AG09309 (cell line): ENCODE measurements at regions not wholly inside any gene's neighbourhood (a gene's known extent, or its start where the extent isn't known, plus 50 kb on each side); places are given as distances from the start of the nearest gene placed in this dataset.

Experiments used
- DNase-seq: peaks from one replicate; pipeline ENCODE4 v3.0.0-alpha.2; 2010; ENCODE audit warnings: low read depth
- H3K4me3 ChIP-seq: 2 replicates; pipeline ENCODE4 v1.5.1; 2011; ENCODE audit warnings: mild to moderate bottlenecking, low read depth, low read length, moderate library complexity; ENCODE audit not compliant: control insufficient read depth
- TF ChIP-seq, protein P1 (sequence below): IDR thresholded peaks from 2 replicates; pipeline ENCODE4 v1.5.1; 2011; ENCODE audit warnings: mild to moderate bottlenecking, low read depth, low read length, inconsistent platforms; ENCODE audit not compliant: insufficient read depth, control insufficient read depth; ENCODE audit errors: missing control alignments

DNA sequence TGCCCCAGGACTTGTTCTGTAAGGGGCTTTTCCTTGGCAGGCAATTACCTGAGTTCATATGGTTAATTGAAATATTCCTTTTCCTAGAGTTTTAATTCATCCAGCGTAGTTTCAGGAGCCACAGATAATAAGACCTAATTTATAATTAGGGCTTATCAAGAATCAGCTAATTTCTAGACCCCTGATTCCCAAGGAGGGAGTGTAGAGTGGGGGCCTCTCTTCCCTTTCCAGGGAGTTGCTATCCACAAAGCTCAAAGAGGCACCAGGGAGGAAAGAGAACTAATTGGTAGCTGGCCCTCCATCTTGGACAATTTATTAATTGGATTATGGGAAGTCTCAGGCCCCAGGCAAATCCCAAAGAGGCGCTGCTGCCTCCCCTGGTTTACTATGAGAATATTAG is 75.8 kb upstream of the ZNF618 start:
- TF ChIP-seq, protein P1, sequence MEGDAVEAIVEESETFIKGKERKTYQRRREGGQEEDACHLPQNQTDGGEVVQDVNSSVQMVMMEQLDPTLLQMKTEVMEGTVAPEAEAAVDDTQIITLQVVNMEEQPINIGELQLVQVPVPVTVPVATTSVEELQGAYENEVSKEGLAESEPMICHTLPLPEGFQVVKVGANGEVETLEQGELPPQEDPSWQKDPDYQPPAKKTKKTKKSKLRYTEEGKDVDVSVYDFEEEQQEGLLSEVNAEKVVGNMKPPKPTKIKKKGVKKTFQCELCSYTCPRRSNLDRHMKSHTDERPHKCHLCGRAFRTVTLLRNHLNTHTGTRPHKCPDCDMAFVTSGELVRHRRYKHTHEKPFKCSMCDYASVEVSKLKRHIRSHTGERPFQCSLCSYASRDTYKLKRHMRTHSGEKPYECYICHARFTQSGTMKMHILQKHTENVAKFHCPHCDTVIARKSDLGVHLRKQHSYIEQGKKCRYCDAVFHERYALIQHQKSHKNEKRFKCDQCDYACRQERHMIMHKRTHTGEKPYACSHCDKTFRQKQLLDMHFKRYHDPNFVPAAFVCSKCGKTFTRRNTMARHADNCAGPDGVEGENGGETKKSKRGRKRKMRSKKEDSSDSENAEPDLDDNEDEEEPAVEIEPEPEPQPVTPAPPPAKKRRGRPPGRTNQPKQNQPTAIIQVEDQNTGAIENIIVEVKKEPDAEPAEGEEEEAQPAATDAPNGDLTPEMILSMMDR, result no peak
- no peak for DNase-seq

GRCh38 chr9:113803811-113804589 is 72.1 kb upstream of the ZNF618 start:
- no peak for DNase-seq
- TF ChIP-seq, protein P1, result no peak

More for the DNA sequence above, 75.8 kb upstream of the ZNF618 start:
- no peak overlapping the region for H3K4me3 ChIP-seq

DNA sequence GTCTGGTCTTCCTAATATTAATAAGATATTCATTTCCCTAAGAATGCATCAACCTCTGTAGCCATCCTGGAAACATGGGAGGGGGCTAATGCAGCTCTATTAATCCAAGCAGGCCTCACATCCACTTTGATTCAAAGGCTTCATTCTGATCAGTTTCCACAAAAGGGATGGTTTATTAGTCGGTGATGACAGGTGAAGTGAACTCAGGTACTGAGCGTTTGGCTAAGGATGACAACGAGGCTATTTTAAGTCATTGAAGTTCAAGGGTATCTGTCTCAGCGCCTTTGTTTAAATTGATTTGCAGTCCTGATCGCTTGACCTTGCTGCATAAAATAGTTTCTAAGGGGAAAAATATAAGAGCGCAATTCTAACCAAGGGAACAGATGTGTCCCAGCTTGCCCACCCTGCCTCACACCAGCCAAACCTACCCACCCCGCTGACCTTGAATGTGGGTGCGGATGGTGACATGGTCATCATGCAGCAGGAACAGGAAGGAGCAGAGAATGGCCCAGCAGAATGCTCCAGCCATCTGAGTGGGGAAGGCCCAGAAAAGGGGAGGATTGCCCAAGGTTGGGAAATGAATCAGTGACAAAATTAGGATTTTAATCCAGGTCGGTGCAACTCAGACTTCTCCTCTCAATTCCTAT is 70.5 kb upstream of the ZNF618 start:
- TF ChIP-seq, protein P1, result no peak
- DNase-seq, result no peak
- H3K4me3 ChIP-seq, result no peak overlapping the region

More at GRCh38 chr9:113803811-113804589, 72.1 kb upstream of the ZNF618 start:
- no peak overlapping the region for H3K4me3 ChIP-seq

DNA sequence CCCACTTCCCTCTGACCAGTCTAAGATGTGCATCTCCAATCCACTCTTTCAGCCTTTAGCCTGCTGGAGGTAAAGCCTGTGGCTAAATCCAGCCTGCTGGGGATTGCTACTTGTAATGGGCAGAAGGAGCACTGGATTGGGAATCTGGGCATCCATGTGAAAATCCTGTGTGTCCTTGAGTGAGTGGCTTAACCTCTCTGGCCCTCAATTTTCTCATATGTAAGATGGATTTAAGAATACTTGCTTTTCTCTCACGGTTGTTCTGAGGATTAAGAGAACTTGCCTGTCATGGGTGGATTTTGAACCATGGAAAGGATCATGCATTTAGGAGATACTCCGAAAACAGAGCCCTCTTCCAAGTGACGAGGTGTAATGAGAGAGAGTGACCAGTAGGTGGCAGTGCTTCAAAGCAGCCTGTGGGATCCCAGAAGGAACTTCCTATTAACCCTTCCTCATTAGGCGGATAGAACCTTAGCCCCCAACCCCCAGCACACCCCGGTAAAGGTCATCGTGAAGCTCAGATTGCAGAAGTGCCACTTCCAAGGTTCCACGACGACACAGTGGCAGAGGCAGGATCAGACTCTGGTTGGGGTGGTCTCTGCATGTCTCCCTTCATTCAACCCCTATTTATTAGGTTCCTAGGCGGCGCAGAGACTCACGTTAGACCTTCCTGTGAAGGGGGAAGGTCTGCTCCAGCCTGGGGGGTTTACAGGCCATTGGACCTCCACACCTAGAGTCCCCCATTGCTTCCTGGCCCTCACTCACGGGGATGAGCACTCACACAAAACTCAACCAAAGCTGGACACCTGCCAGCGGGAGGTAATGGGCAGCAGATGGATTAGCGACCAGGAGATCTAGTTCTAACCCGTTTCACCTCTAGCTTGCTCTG is 68.7 kb upstream of the ZNF618 start:
- H3K4me3 ChIP-seq, result peak overlapping the region; percentile 29
- DNase-seq, result peak; percentile 18
- TF ChIP-seq, protein P1, result peak; percentile 88

GRCh38 chr9:113808391-113809358 is 67.4 kb upstream of the ZNF618 start:
- TF ChIP-seq, protein P1, result no peak
- no peak overlapping the region for H3K4me3 ChIP-seq
- peak; percentile 62 for DNase-seq
